H1 (cell line): ENCODE measurements at regions not wholly inside any gene's neighbourhood (a gene's known extent, or its start where the extent isn't known, plus 50 kb on each side); places are given as distances from the start of the nearest gene placed in this dataset.

Experiments used
- CTCF ChIA-PET: fragments of 300-600 bp; sonication (Branson Sonifier 250); formaldehyde crosslinking; loops from one replicate; lab custom pipeline; 2021; ENCODE audit not compliant: partially characterized antibody; lab: Charles Lee
- POLR2A ChIA-PET: fragments of 300-600 bp; sonication (Branson Sonifier 250); formaldehyde crosslinking; loops from one replicate; lab custom pipeline; 2021; ENCODE audit warnings: inconsistent platforms; ENCODE audit not compliant: partially characterized antibody; lab: Charles Lee
- DNase-seq, 2 experiments: peaks; one replicate each; pipeline versions ENCODE4 v3.0.0 to v3.0.0-alpha.2; 2010 to 2022; ENCODE audit warnings: low spot score in 2 of 2, low read depth in 1 of 2, mixed read lengths in 1 of 2
- FAIRE-seq: peaks from 2 replicates; lab custom pipeline; 2011; peaks lifted over from hg19 to GRCh38; lab: Jason Lieb, UNC
- H2AFZ ChIP-seq: 2 replicates; pipeline ENCODE4 v1.8.1; 2012; ENCODE audit warnings: low read length, inconsistent platforms
- H2AK5ac ChIP-seq: 2 replicates; pipeline ENCODE4 v1.6.1; 2013; ENCODE audit warnings: low read depth, low read length
- H2BK120ac ChIP-seq: replicated peaks from 2 replicates; pipeline ENCODE3; 2013; ENCODE audit warnings: low read depth, low read length, inconsistent platforms
- H2BK12ac ChIP-seq: 2 replicates; pipeline ENCODE4 v1.6.1; 2013; ENCODE audit warnings: low read depth, low read length
- H2BK15ac ChIP-seq: 2 replicates; pipeline ENCODE4 v1.6.1; 2013; ENCODE audit warnings: low read length
- H2BK20ac ChIP-seq: 2 replicates; pipeline ENCODE4 v1.6.1; 2013; ENCODE audit warnings: low read length
- H2BK5ac ChIP-seq: 2 replicates; pipeline ENCODE4 v1.6.1; 2013; ENCODE audit warnings: low read depth, low read length
- H3K14ac ChIP-seq: 2 replicates; pipeline ENCODE4 v1.6.1; 2013; ENCODE audit warnings: inconsistent platforms; ENCODE audit not compliant: insufficient read length
- H3K18ac ChIP-seq: 2 replicates; pipeline ENCODE4 v1.6.1; 2013; ENCODE audit warnings: low read length; ENCODE audit errors: extremely low read depth
- H3K23ac ChIP-seq: 2 replicates; pipeline ENCODE4 v1.6.1; 2013; ENCODE audit warnings: inconsistent platforms; ENCODE audit not compliant: insufficient read length
- H3K23me2 ChIP-seq: 2 replicates; pipeline ENCODE4 v1.6.1; 2013; ENCODE audit warnings: low read depth, low read length
- H3K27ac ChIP-seq: 2 replicates; pipeline ENCODE4 v1.6.1; 2011; ENCODE audit warnings: low read depth, low read length, inconsistent platforms
- H3K27me3 ChIP-seq, 4 experiments: replicated peaks in 1 of 4; 1 replicate in 1 of 4; 2 replicates in 3 of 4; pipeline versions ENCODE4 v1.6.1 to v1.8.1; 2011 to 2013; ENCODE audit warnings: low read length in 3 of 4, mild to moderate bottlenecking in 3 of 4, inconsistent platforms in 2 of 4, mixed read lengths in 2 of 4, moderate library complexity in 1 of 4; ENCODE audit not compliant: control insufficient read depth in 3 of 4, insufficient read depth in 3 of 4; ENCODE audit errors: extremely low read depth in 1 of 4
- H3K36me3 ChIP-seq, 4 experiments: 2 replicates each; pipeline versions ENCODE4 v1.6.1 to v1.8.1; 2011 to 2013; ENCODE audit warnings: mild to moderate bottlenecking in 4 of 4, low read length in 3 of 4, moderate library complexity in 2 of 4, control low read depth in 1 of 4, inconsistent platforms in 1 of 4; ENCODE audit not compliant: insufficient read depth in 4 of 4, control insufficient read depth in 2 of 4
- H3K4ac ChIP-seq: replicated peaks from 2 replicates; pipeline ENCODE3; 2013; ENCODE audit warnings: low read length, low read depth, mixed read lengths, inconsistent platforms; ENCODE audit not compliant: insufficient read length
- H3K4me1 ChIP-seq, 4 experiments: replicated peaks in 1 of 4; 1 replicate in 1 of 4; 2 replicates in 3 of 4; pipeline versions ENCODE4 v1.6.1 to v1.8.1; 2011 to 2013; ENCODE audit warnings: low read length in 3 of 4, inconsistent platforms in 2 of 4, mixed read lengths in 1 of 4; ENCODE audit not compliant: insufficient read depth in 4 of 4, control insufficient read depth in 3 of 4
- H3K4me2 ChIP-seq, 2 experiments: 2 replicates each; pipeline versions ENCODE4 v1.6.1 to v1.8.1; 2011 to 2013; ENCODE audit warnings: low read depth in 2 of 2, low read length in 2 of 2, control low read depth in 1 of 2, inconsistent platforms in 1 of 2, mild to moderate bottlenecking in 1 of 2; ENCODE audit not compliant: insufficient read depth in 1 of 2
- H3K4me3 ChIP-seq, 4 experiments: fragments of 200-600, 300-600 bp in 1 of 4; sonication (generic), shearing (Covaris generic), sonication (Bioruptor Twin) in 1 of 4; 2 replicates each; pipeline versions ENCODE4 v1.5.1 to v1.8.1; 2011 to 2016; ENCODE audit warnings: low read length in 4 of 4, low read depth in 3 of 4, control low read depth in 2 of 4, inconsistent platforms in 2 of 4, mild to moderate bottlenecking in 2 of 4, mixed read lengths in 1 of 4, moderate library complexity in 1 of 4; ENCODE audit not compliant: insufficient read depth in 2 of 4; ENCODE audit errors: extremely low read depth in 1 of 4
- H3K56ac ChIP-seq: replicated peaks from 2 replicates; pipeline ENCODE3; 2013; ENCODE audit warnings: low read depth, mild to moderate bottlenecking, mixed read lengths, low read length, inconsistent platforms; ENCODE audit not compliant: insufficient read length
- H3K79me1 ChIP-seq: 2 replicates; pipeline ENCODE4 v1.6.1; 2013; ENCODE audit warnings: low read depth, low read length, control low read depth
- H3K79me2 ChIP-seq, 2 experiments: 2 replicates each; pipeline versions ENCODE4 v1.6.1 to v1.8.1; 2012 to 2013; ENCODE audit warnings: low read length in 2 of 2, mild to moderate bottlenecking in 2 of 2, inconsistent platforms in 1 of 2; ENCODE audit not compliant: insufficient read depth in 2 of 2, control insufficient read depth in 1 of 2
- H3K9ac ChIP-seq, 4 experiments: replicated peaks in 1 of 4; 1 replicate in 1 of 4; 2 replicates in 3 of 4; pipeline versions ENCODE4 v1.6.1 to v1.8.1; 2011 to 2013; ENCODE audit warnings: low read depth in 3 of 4, low read length in 3 of 4, control low read depth in 2 of 4, mild to moderate bottlenecking in 2 of 4, moderate library complexity in 2 of 4, inconsistent platforms in 1 of 4; ENCODE audit errors: extremely low read depth in 1 of 4
- H3K9me3 ChIP-seq, 2 experiments: 2 replicates each; pipeline versions ENCODE4 v1.6.1 to v1.8.1; 2012 to 2013; ENCODE audit warnings: mild to moderate bottlenecking in 2 of 2, moderate library complexity in 2 of 2, control low read depth in 1 of 2, inconsistent platforms in 1 of 2, low read depth in 1 of 2, low read length in 1 of 2, mixed read lengths in 1 of 2; ENCODE audit not compliant: insufficient read depth in 2 of 2
- H4K20me1 ChIP-seq, 2 experiments: replicated peaks in 1 of 2; 2 replicates each; pipeline versions ENCODE3 to v1.8.1; 2011 to 2013; ENCODE audit warnings: inconsistent platforms in 2 of 2, low read length in 2 of 2, mild to moderate bottlenecking in 1 of 2; ENCODE audit not compliant: insufficient read depth in 2 of 2, control insufficient read depth in 1 of 2
- H4K5ac ChIP-seq: 2 replicates; pipeline ENCODE4 v1.6.1; 2013; ENCODE audit warnings: low read length, low read depth, mixed read lengths, inconsistent platforms; ENCODE audit not compliant: insufficient read length
- H4K8ac ChIP-seq: 2 replicates; pipeline ENCODE4 v1.8.0; 2013; ENCODE audit warnings: mild to moderate bottlenecking, moderate library complexity, low read length, inconsistent platforms; ENCODE audit not compliant: insufficient read depth; ENCODE audit errors: extremely low read depth
- H4K91ac ChIP-seq: replicated peaks from 2 replicates; pipeline ENCODE3; 2013; ENCODE audit warnings: low read length, mixed read lengths, inconsistent platforms; ENCODE audit not compliant: insufficient read length
- CHD2 ChIP-seq: IDR thresholded peaks from 2 replicates; pipeline ENCODE4 v1.6.1; 2012; ENCODE audit warnings: low read length, improper control_type of control experiment
- EP300 ChIP-seq, 2 experiments: IDR thresholded peaks; 1 replicate in 1 of 2; 2 replicates in 1 of 2; pipeline ENCODE4 v1.6.1; 2011 to 2012; ENCODE audit warnings: low read depth in 2 of 2, low read length in 2 of 2, mild to moderate bottlenecking in 2 of 2, borderline replicate concordance in 1 of 2, inconsistent platforms in 1 of 2, moderate library complexity in 1 of 2
- HDAC2 ChIP-seq, 2 experiments: fragments of 300-600 bp in 1 of 2; sonication (generic) in 1 of 2; IDR thresholded peaks; 2 replicates each; pipeline ENCODE4 v1.6.1; 2011 to 2012; ENCODE audit warnings: low read depth in 2 of 2, low read length in 2 of 2, mild to moderate bottlenecking in 2 of 2, moderate library complexity in 2 of 2, borderline replicate concordance in 1 of 2, inconsistent platforms in 1 of 2
- NANOG ChIP-seq: IDR thresholded peaks from 2 replicates; pipeline ENCODE4 v1.6.1; 2011; ENCODE audit warnings: low read length, low read depth, mild to moderate bottlenecking, inconsistent platforms; ENCODE audit not compliant: insufficient read depth, poor library complexity, severe bottlenecking
- SIN3A ChIP-seq, 2 experiments: IDR thresholded peaks in 1 of 2; conservative IDR thresholded peaks in 1 of 2; 2 replicates each; pipeline ENCODE4 v1.6.1; 2011 to 2012; ENCODE audit warnings: low read length in 2 of 2, improper control_type of control experiment in 1 of 2, low read depth in 1 of 2, mild to moderate bottlenecking in 1 of 2
- TAF7 ChIP-seq: optimal IDR thresholded peaks from 2 replicates; pipeline ENCODE3; 2011; ENCODE audit warnings: low read depth, mild to moderate bottlenecking, inconsistent platforms, low read length, moderate library complexity, borderline replicate concordance
- WGBS, 2 experiments: shearing (Covaris generic) in 1 of 2; methylation state at CpG; one replicate each; pipeline versions ENCODE4 v1.1.6 to v1.1.7; 2013 to 2015; ENCODE audit warnings: low lambda C conversion rate in 2 of 2, mixed read lengths in 2 of 2, inconsistent platforms in 1 of 2, low coverage in 1 of 2, missing lambda C conversion rate in 1 of 2; ENCODE audit not compliant: insufficient replicate concordance in 2 of 2, insufficient coverage in 1 of 2, insufficient read length in 1 of 2; ENCODE audit errors: extremely low coverage in 1 of 2, missing lambda C conversion rate in 1 of 2; 5-methylcytosine and 5-hydroxymethylcytosine counted together

GRCh38 chrX:20435913-20436312, 169.2 kb upstream of the RPS6KA3 start:
- Histone ChIP-seq H3K18ac (no peak overlapping the region), H2BK15ac (no peak overlapping the region), H3K4me3 (no peak overlapping the region), H3K27me3 (no peaks in the 10 kb centered on the region), H3K56ac (no peak overlapping the region), H3K23me2 (no peaks in the 10 kb centered on the region), H2AFZ (no peak overlapping the region), H2BK20ac (no peak overlapping the region), H3K14ac (no peak overlapping the region), H3K4me1 (no peaks in the 10 kb centered on the region), H3K79me1 (no peaks in the 10 kb centered on the region), H2AK5ac (no peak overlapping the region), H3K9me3 (no peaks in the 10 kb centered on the region), H3K36me3 (no peaks in the 10 kb centered on the region), H4K5ac (no peak overlapping the region), H2BK5ac (no peak overlapping the region), H3K4me2 (no peak overlapping the region), H3K23ac (no peak overlapping the region), H2BK120ac (no peak overlapping the region), H4K8ac (no peak overlapping the region), H3K4ac (no peak overlapping the region), H3K79me2 (no peaks in the 10 kb centered on the region), H4K20me1 (no peaks in the 10 kb centered on the region), H3K9ac (no peak overlapping the region), H2BK12ac (no peak overlapping the region), H3K27ac (no peak overlapping the region), H4K91ac (no peak overlapping the region)
- WGBS, 2 experiments, result 86% methylated on average over 1 of the region's 1 CpG; no CpG with 5 or more reads in 1 of the 2 experiments
- ChIA-PET CTCF (interaction anchor here (1.2 kb wide), 1 partner anchor 183 kb away, joined by 4 read pairs; no protein-coding TSS in a partner anchor), POLR2A (no interaction called here)
- TF ChIP-seq NANOG (no peak), EP300 (IDR thresholded peaks at IDR 0.05; ENCODE audit: borderline replicate concordance in 1 of 2, low read depth in 2 of 2, low read length in 2 of 2) (no peak), TAF7 (no peak), SIN3A (conservative IDR thresholded peaks at IDR 0.05 in 1 of 2, IDR thresholded peaks at IDR 0.05 in 1 of 2; ENCODE audit: low read depth in 1 of 2, low read length in 2 of 2) (no peak), HDAC2 (IDR thresholded peaks at IDR 0.05; ENCODE audit: borderline replicate concordance in 1 of 2, low read depth in 2 of 2, low read length in 2 of 2) (no peak), CHD2 (no peak)
- FAIRE-seq, result no peak
- no peak for DNase-seq
